GM12878 (cell line): ENCODE measurements at regions not wholly inside any gene's neighbourhood (a gene's known extent, or its start where the extent isn't known, plus 50 kb on each side); places are given as distances from the start of the nearest gene placed in this dataset.

ENCODE experiments used
- ATAC-seq: fragments of 200-7000 bp; cut with Tn5 transposase; 3 replicates; pipeline ENCODE4 v1.9.1; 2020; ENCODE audit warnings: mild to moderate bottlenecking, moderate library complexity
- BruUV-seq: library from RNA; stranded (reverse); fragments of 400-500 nt; replicated peaks from 2 replicates; lab custom pipeline; 2021; lab: Mats Ljungman, UMichigan
- CTCF ChIA-PET: fragments of 300-600 bp; sonication (Branson Sonifier 250); formaldehyde crosslinking; extraction: SDS; loops from one replicate; lab custom pipeline; 2021; ENCODE audit warnings: inconsistent platforms; lab: Yijun Ruan, JAX
- POLR2A ChIA-PET: fragments of 350-600 bp; formaldehyde crosslinking; extraction: SDS; loops from one replicate; lab custom pipeline; 2021; ENCODE audit warnings: inconsistent platforms; lab: Charles Lee
- RAD21 ChIA-PET: fragments of 300-600 bp; sonication (Branson Sonifier 250); formaldehyde crosslinking; loops from one replicate; lab custom pipeline; 2023; ENCODE audit warnings: antibody characterized with exemption; ENCODE audit not compliant: unreplicated experiment; lab: Charles Lee
- SMC1A ChIA-PET: fragments of 300-600 bp; sonication (Branson Sonifier 250); formaldehyde crosslinking; loops from one replicate; lab custom pipeline; 2023; ENCODE audit not compliant: unreplicated experiment, uncharacterized antibody; lab: Charles Lee
- DNase-seq: peaks from one replicate; pipeline ENCODE4 v3.0.0-alpha.2; 2011; ENCODE audit warnings: low read depth, low spot score
- FAIRE-seq: peaks from 3 replicates; lab custom pipeline; 2011; peaks lifted over from hg19 to GRCh38; lab: Jason Lieb, UNC
- H2AFZ ChIP-seq: 2 replicates; pipeline ENCODE4 v1.6.0; 2011; ENCODE audit warnings: low read depth, low read length, control low read depth; ENCODE audit not compliant: control insufficient read depth
- H3K27ac ChIP-seq: 2 replicates; pipeline ENCODE4 v1.5.1; 2011; ENCODE audit warnings: control low read depth; ENCODE audit not compliant: control insufficient read depth, insufficient read depth
- H3K27me3 ChIP-seq, 2 experiments: replicated peaks in 1 of 2; 2 replicates each; pipeline versions ENCODE4 v1.6.0 to v1.6.1; 2011; ENCODE audit warnings: low read length in 1 of 2; ENCODE audit not compliant: control insufficient read depth in 2 of 2, insufficient read depth in 2 of 2
- H3K36me3 ChIP-seq, 2 experiments: 2 replicates each; pipeline ENCODE4 v1.5.1; 2011; ENCODE audit warnings: low read length in 1 of 2; ENCODE audit not compliant: control insufficient read depth in 2 of 2, insufficient read depth in 2 of 2
- H3K4me1 ChIP-seq: 2 replicates; pipeline ENCODE4 v1.6.1; 2011; ENCODE audit warnings: mild to moderate bottlenecking, low read length, moderate library complexity, mixed read lengths; ENCODE audit not compliant: control insufficient read depth, insufficient read depth
- H3K4me2 ChIP-seq: 2 replicates; pipeline ENCODE4 v1.6.0; 2011; ENCODE audit warnings: control low read depth; ENCODE audit not compliant: control insufficient read depth, insufficient read depth
- H3K4me3 ChIP-seq: fragments of 200-600 bp; sonication (generic); 2 replicates; pipeline ENCODE4 v1.5.1; 2016
- H3K79me2 ChIP-seq: 2 replicates; pipeline ENCODE4 v1.6.0; 2011; ENCODE audit warnings: low read length; ENCODE audit not compliant: control insufficient read depth, insufficient read depth
- H3K9ac ChIP-seq: 2 replicates; pipeline ENCODE4 v1.8.0; 2011; ENCODE audit warnings: low read length, control low read depth, mixed read lengths; ENCODE audit not compliant: control insufficient read depth, insufficient read depth
- H3K9me3 ChIP-seq: replicated peaks from 3 replicates; pipeline ENCODE4 v1.5.1; 2011; ENCODE audit warnings: mild to moderate bottlenecking, low read length; ENCODE audit not compliant: control insufficient read depth, insufficient read depth
- H4K20me1 ChIP-seq: 2 replicates; pipeline ENCODE4 v1.6.0; 2011; ENCODE audit not compliant: control insufficient read depth, insufficient read depth
- BHLHE40 ChIP-seq, 2 experiments: fragments of 450-650 bp in 1 of 2; IDR thresholded peaks; 2 replicates each; pipeline ENCODE4 v1.6.1; 2011 to 2017; ENCODE audit warnings: low read depth in 2 of 2, borderline replicate concordance in 1 of 2, improper control_type of control experiment in 1 of 2, low read length in 1 of 2, mild to moderate bottlenecking in 1 of 2
- BRCA1 ChIP-seq: IDR thresholded peaks from 2 replicates; pipeline ENCODE4 v1.6.1; 2011; ENCODE audit warnings: low read depth, low read length, improper control_type of control experiment
- CEBPB ChIP-seq, 2 experiments: fragments of 150-350 bp in 1 of 2; IDR thresholded peaks; 2 replicates each; pipeline ENCODE4 v1.6.1; 2012 to 2014; ENCODE audit warnings: low read depth in 2 of 2, low read length in 2 of 2, borderline replicate concordance in 1 of 2, inconsistent platforms in 1 of 2
- EP300 ChIP-seq, 2 experiments: fragments of 150-350 bp in 1 of 2; IDR thresholded peaks; 2 replicates each; pipeline ENCODE4 v1.6.1; 2011 to 2012; ENCODE audit warnings: low read depth in 2 of 2, low read length in 2 of 2, borderline replicate concordance in 1 of 2, improper control_type of control experiment in 1 of 2, inconsistent platforms in 1 of 2; ENCODE audit not compliant: control insufficient read depth in 1 of 2
- ESRRA ChIP-seq: IDR thresholded peaks from 2 replicates; pipeline ENCODE4 v1.6.1; 2012; ENCODE audit warnings: mild to moderate bottlenecking, low read length, improper control_type of control experiment
- EZH2 ChIP-seq: IDR thresholded peaks from 2 replicates; pipeline ENCODE4 v1.6.1; 2012; ENCODE audit warnings: low read depth, mild to moderate bottlenecking, control low read depth, inconsistent platforms, low read length, borderline replicate concordance; ENCODE audit not compliant: control insufficient read depth
- RUNX3 ChIP-seq: IDR thresholded peaks from 2 replicates; pipeline ENCODE4 v1.6.1; 2012; ENCODE audit warnings: low read length, inconsistent platforms
- SIN3A ChIP-seq: IDR thresholded peaks from 2 replicates; pipeline ENCODE4 v1.6.1; 2012; ENCODE audit warnings: low read depth, low read length, improper control_type of control experiment
- SIX5 ChIP-seq: IDR thresholded peaks from 2 replicates; pipeline ENCODE4 v1.6.1; 2011; ENCODE audit warnings: mild to moderate bottlenecking, low read depth, low read length, moderate library complexity; ENCODE audit not compliant: severe bottlenecking
- SUPT20H ChIP-seq: IDR thresholded peaks from 2 replicates; pipeline ENCODE4 v1.6.1; 2011; ENCODE audit warnings: low read depth, mild to moderate bottlenecking, low read length, moderate library complexity, borderline replicate concordance; ENCODE audit not compliant: control insufficient read depth
- ZBTB4 ChIP-seq: fragments of 450-650 bp; formaldehyde crosslinking; IDR thresholded peaks from 2 replicates; pipeline ENCODE4 v1.4.0; 2022; ENCODE audit warnings: mild to moderate bottlenecking, moderate library complexity
- WGBS: methylation state at CpG from one replicate; pipeline ENCODE4 v1.1.6; 2016; ENCODE audit warnings: low lambda C conversion rate; ENCODE audit not compliant: insufficient replicate concordance, insufficient coverage; ENCODE audit errors: missing lambda C conversion rate; 5-methylcytosine and 5-hydroxymethylcytosine counted together
- in situ Hi-C: fragments of 300-500 bp; cut with MboI; formaldehyde crosslinking; loops from 9 replicates; pipeline ENCODE4 v1.14.3; 2018; ENCODE audit warnings: mixed read lengths
- intact Hi-C: fragments of 100-400 bp; cut with micrococcal nuclease; formaldehyde crosslinking; loops from one replicate; pipeline ENCODE4 v1.14.2; 2022; ENCODE audit not compliant: unreplicated experiment
- TF ChIP-seq, protein P1 (sequence below): fragments of 450-650 bp; IDR thresholded peaks from 2 replicates; pipeline ENCODE4 v1.6.1; 2018; ENCODE audit warnings: borderline replicate concordance, mild to moderate bottlenecking; ENCODE audit not compliant: partially characterized antibody
- TF ChIP-seq, protein P2 (sequence below): fragments of 450-650 bp; IDR thresholded peaks from 2 replicates; pipeline ENCODE4 v1.6.1; 2017; ENCODE audit warnings: mild to moderate bottlenecking, moderate library complexity

- TF ChIP-seq RUNX3 (no peak), SIN3A (no peak), SIX5 (no peak)
- TF ChIP-seq, protein P1, sequence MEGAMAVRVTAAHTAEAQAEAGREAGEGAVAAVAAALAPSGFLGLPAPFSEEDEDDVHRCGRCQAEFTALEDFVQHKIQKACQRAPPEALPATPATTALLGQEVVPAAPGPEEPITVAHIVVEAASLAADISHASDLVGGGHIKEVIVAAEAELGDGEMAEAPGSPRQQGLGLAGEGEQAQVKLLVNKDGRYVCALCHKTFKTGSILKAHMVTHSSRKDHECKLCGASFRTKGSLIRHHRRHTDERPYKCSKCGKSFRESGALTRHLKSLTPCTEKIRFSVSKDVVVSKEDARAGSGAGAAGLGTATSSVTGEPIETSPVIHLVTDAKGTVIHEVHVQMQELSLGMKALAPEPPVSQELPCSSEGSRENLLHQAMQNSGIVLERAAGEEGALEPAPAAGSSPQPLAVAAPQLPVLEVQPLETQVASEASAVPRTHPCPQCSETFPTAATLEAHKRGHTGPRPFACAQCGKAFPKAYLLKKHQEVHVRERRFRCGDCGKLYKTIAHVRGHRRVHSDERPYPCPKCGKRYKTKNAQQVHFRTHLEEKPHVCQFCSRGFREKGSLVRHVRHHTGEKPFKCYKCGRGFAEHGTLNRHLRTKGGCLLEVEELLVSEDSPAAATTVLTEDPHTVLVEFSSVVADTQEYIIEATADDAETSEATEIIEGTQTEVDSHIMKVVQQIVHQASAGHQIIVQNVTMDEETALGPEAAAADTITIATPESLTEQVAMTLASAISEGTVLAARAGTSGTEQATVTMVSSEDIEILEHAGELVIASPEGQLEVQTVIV = no peak
- TF ChIP-seq, protein P2, sequence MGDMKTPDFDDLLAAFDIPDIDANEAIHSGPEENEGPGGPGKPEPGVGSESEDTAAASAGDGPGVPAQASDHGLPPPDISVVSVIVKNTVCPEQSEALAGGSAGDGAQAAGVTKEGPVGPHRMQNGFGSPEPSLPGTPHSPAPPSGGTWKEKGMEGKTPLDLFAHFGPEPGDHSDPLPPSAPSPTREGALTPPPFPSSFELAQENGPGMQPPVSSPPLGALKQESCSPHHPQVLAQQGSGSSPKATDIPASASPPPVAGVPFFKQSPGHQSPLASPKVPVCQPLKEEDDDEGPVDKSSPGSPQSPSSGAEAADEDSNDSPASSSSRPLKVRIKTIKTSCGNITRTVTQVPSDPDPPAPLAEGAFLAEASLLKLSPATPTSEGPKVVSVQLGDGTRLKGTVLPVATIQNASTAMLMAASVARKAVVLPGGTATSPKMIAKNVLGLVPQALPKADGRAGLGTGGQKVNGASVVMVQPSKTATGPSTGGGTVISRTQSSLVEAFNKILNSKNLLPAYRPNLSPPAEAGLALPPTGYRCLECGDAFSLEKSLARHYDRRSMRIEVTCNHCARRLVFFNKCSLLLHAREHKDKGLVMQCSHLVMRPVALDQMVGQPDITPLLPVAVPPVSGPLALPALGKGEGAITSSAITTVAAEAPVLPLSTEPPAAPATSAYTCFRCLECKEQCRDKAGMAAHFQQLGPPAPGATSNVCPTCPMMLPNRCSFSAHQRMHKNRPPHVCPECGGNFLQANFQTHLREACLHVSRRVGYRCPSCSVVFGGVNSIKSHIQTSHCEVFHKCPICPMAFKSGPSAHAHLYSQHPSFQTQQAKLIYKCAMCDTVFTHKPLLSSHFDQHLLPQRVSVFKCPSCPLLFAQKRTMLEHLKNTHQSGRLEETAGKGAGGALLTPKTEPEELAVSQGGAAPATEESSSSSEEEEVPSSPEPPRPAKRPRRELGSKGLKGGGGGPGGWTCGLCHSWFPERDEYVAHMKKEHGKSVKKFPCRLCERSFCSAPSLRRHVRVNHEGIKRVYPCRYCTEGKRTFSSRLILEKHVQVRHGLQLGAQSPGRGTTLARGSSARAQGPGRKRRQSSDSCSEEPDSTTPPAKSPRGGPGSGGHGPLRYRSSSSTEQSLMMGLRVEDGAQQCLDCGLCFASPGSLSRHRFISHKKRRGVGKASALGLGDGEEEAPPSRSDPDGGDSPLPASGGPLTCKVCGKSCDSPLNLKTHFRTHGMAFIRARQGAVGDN = no peak
Measured at GRCh38 chr7:9192969-9193368, 759.6 kb downstream of the NXPH1 start (continued).

GRCh38 chr7:9200626-9201025, 767.2 kb downstream of the NXPH1 start:
- DNase-seq (no peak), FAIRE-seq (no peak), ATAC-seq (no peak)
- Histone ChIP-seq H4K20me1 (no peaks in the 10 kb centered on the region), H3K4me2 (no peak overlapping the region), H3K27me3 (no peaks in the 10 kb centered on the region), H3K27ac (no peak overlapping the region), H3K9ac (no peak overlapping the region), H3K36me3 (no peaks in the 10 kb centered on the region), H3K4me1 (no peaks in the 10 kb centered on the region), H3K4me3 (no peak overlapping the region), H3K79me2 (no peaks in the 10 kb centered on the region), H2AFZ (no peak overlapping the region), H3K9me3 (no peaks in the 10 kb centered on the region)
- ChIA-PET POLR2A (no interaction called here), SMC1A (interaction anchor here (1.0 kb wide), 1 partner anchor 12 kb away, joined by 3 read pairs; no protein-coding TSS in a partner anchor), CTCF (no interaction called here), RAD21 (no interaction called here)
- 33% methylated on average over 4 of the region's 4 CpGs for WGBS
- no TSS peak for BruUV-seq
- intact Hi-C loops (no loop called here), in situ Hi-C loops (no loop called here)
- no peak for TF ChIP-seq SUPT20H
- TF ChIP-seq BHLHE40 (IDR thresholded peaks at IDR 0.05; ENCODE audit: borderline replicate concordance in 1 of 2, low read depth in 2 of 2, low read length in 1 of 2) = no peak
- TF ChIP-seq CEBPB (IDR thresholded peaks at IDR 0.05; ENCODE audit: borderline replicate concordance in 1 of 2, low read depth in 2 of 2, low read length in 2 of 2) = no peak
- no peak for TF ChIP-seq ESRRA
- no peak for TF ChIP-seq EZH2
- no peak for TF ChIP-seq BRCA1
- TF ChIP-seq ZBTB4 = no peak
- TF ChIP-seq EP300 (IDR thresholded peaks at IDR 0.05; ENCODE audit: borderline replicate concordance in 1 of 2, control insufficient read depth in 1 of 2, low read depth in 2 of 2, low read length in 2 of 2) = no peak
